ENCODE measurements at regions not wholly inside any gene's neighbourhood (a gene's known extent, or its start where the extent isn't known, plus 50 kb on each side); places are given as distances from the start of the nearest gene placed in this dataset.

- no peak for TF ChIP-seq REST (IDR thresholded peaks at IDR 0.05)
- TF ChIP-seq YY1 (IDR thresholded peaks at IDR 0.05) = no peak
- TF ChIP-seq ATF3 (IDR thresholded peaks at IDR 0.05) = no peak
- TF ChIP-seq HNF4G (IDR thresholded peaks at IDR 0.05) = no peak
These were observed 242.3 kb downstream of the CCER1 start (continued) for GRCh38 chr12:90712671-90713070.

DNA sequence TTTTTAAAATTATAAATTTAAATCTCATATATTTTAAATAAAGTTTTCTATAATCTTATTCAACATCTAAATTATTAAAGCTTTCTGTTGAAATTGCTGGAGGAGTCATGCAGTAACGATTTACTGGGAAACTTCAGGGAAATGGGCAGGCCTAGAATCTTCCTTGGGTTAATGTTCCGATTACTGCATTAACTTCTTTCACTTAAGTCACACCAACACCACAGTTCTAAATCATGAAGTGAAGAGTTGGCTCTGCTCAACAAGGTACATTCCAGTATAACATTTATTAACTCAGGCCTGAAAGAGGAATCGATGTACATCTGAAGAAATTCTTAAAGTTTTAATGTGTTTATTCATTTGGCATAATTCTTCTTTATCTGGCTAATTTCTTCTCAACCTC is 244.3 kb downstream of the CCER1 start:
- Histone ChIP-seq H3K4me3 (ENCODE audit: low read depth in 1 of 3, low read length in 3 of 3) (no peak overlapping the region), H3K27me3 (ENCODE audit: control insufficient read depth in 4 of 4, insufficient read depth in 4 of 4, low read length in 3 of 4) (no peaks in the 10 kb centered on the region)
- WGBS = 93% methylated on average over 3 of the region's 3 CpGs

DNA sequence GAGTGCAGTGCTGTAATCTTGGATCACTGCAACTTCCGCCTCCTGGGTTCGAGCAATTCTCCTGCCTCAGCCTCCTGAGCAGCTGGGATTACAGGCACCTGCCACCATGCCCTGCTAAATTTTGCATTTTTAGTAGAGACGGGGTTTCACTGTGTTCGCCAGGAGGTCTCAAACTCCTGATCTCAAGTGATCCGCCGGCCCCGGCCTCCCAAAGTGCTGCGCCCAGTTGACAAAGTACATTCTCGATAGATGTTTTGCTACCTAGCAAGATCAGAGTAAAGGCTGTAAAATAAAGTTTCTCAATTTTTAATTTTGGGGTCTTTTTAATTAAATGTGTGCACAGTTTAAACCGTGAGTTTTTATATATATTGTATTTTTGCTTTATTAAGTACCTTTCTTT is 248.9 kb downstream of the CCER1 start:
- H3K27me3 ChIP-seq (ENCODE audit: control insufficient read depth in 4 of 4, insufficient read depth in 4 of 4, low read length in 3 of 4) = no peaks in the 10 kb centered on the region
- no peak overlapping the region for H3K4me3 ChIP-seq (ENCODE audit: low read depth in 1 of 3, low read length in 3 of 3)
- no peak overlapping the region for H3K9ac ChIP-seq (ENCODE audit: low read depth in 1 of 2, low read length in 2 of 2)
- 96% methylated on average over 10 of the region's 10 CpGs for WGBS
- TF ChIP-seq REST (IDR thresholded peaks at IDR 0.05) = no peak
- no peak for TF ChIP-seq FOXA2 (IDR thresholded peaks at IDR 0.05)
- no peak for TF ChIP-seq EGR1 (IDR thresholded peaks at IDR 0.05; ENCODE audit: low read depth in 2 of 2)
- no peak for TF ChIP-seq YY1 (IDR thresholded peaks at IDR 0.05)
- TF ChIP-seq ATF3 (IDR thresholded peaks at IDR 0.05) = no peak
- no peak overlapping the region for H3K27ac ChIP-seq (ENCODE audit: low read depth in 1 of 2, low read length in 2 of 2)
- DNase-seq (ENCODE audit: low spot score) = no peak
- no peaks in the 10 kb centered on the region for H3K4me1 ChIP-seq (ENCODE audit: control insufficient read depth in 4 of 4, insufficient read depth in 4 of 4, low read length in 3 of 4)
- no peaks in the 10 kb centered on the region for H3K9me3 ChIP-seq (ENCODE audit: control insufficient read depth in 4 of 4, low read length in 3 of 4)
- H3K36me3 ChIP-seq (ENCODE audit: control insufficient read depth in 4 of 4, insufficient read depth in 3 of 4, low read depth in 1 of 4, low read length in 3 of 4) = no peaks in the 10 kb centered on the region

More for the DNA sequence above, 244.3 kb downstream of the CCER1 start:
- TF ChIP-seq REST (IDR thresholded peaks at IDR 0.05) = no peak
- TF ChIP-seq HNF4G (IDR thresholded peaks at IDR 0.05) = no peak
- no peak for TF ChIP-seq HNF4A (conservative IDR thresholded peaks at IDR 0.05)
- no peak for TF ChIP-seq FOXA1 (IDR thresholded peaks at IDR 0.05)
- no peak for TF ChIP-seq TAF1 (conservative IDR thresholded peaks at IDR 0.05)
- no peaks in the 10 kb centered on the region for H3K4me1 ChIP-seq (ENCODE audit: control insufficient read depth in 4 of 4, insufficient read depth in 4 of 4, low read length in 3 of 4)
- H3K9ac ChIP-seq (ENCODE audit: low read depth in 1 of 2, low read length in 2 of 2) = no peak overlapping the region
- H3K36me3 ChIP-seq (ENCODE audit: control insufficient read depth in 4 of 4, insufficient read depth in 3 of 4, low read depth in 1 of 4, low read length in 3 of 4) = no peaks in the 10 kb centered on the region
- DNase-seq (ENCODE audit: low spot score) = no peak
- no peak overlapping the region for H3K27ac ChIP-seq (ENCODE audit: low read depth in 1 of 2, low read length in 2 of 2)
- H3K9me3 ChIP-seq (ENCODE audit: control insufficient read depth in 4 of 4, low read length in 3 of 4) = no peaks in the 10 kb centered on the region
